Astrocyte (in vitro differentiated cells and primary cell): ENCODE measurements at regions not wholly inside any gene's neighbourhood (a gene's known extent, or its start where the extent isn't known, plus 50 kb on each side); places are given as distances from the start of the nearest gene placed in this dataset.
"Not testable (repeated sequence)": the region's sequence is repeated elsewhere in the genome, so short reads cannot be mapped to it uniquely, and the experiment has no call there.

Source experiments
- EZH2 ChIP-seq: IDR thresholded peaks from 2 replicates; pipeline ENCODE4 v1.6.1; 2012; ENCODE audit warnings: mild to moderate bottlenecking, low read length, inconsistent platforms; ENCODE audit not compliant: insufficient read depth
- TF ChIP-seq, protein P1 (sequence below): IDR thresholded peaks from 2 replicates; pipeline ENCODE4 v1.5.1; 2011; ENCODE audit warnings: low read depth, mild to moderate bottlenecking, inconsistent platforms, low read length, moderate library complexity; ENCODE audit not compliant: insufficient read depth

- TF ChIP-seq, protein P1, sequence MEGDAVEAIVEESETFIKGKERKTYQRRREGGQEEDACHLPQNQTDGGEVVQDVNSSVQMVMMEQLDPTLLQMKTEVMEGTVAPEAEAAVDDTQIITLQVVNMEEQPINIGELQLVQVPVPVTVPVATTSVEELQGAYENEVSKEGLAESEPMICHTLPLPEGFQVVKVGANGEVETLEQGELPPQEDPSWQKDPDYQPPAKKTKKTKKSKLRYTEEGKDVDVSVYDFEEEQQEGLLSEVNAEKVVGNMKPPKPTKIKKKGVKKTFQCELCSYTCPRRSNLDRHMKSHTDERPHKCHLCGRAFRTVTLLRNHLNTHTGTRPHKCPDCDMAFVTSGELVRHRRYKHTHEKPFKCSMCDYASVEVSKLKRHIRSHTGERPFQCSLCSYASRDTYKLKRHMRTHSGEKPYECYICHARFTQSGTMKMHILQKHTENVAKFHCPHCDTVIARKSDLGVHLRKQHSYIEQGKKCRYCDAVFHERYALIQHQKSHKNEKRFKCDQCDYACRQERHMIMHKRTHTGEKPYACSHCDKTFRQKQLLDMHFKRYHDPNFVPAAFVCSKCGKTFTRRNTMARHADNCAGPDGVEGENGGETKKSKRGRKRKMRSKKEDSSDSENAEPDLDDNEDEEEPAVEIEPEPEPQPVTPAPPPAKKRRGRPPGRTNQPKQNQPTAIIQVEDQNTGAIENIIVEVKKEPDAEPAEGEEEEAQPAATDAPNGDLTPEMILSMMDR, result not testable (repeated sequence)
- not testable (repeated sequence) for TF ChIP-seq EZH2
These were observed 631.5 kb upstream of the NECTIN3 start for GRCh38 chr3:110440066-110440653.
